Hematopoietic multipotent progenitor cell treated with erythropoietin and hydrocortisone succinate and interleukin-3 and kit ligand, for 4 days (in vitro differentiated cells): ENCODE measurements at regions not wholly inside any gene's neighbourhood (a gene's known extent, or its start where the extent isn't known, plus 50 kb on each side); places are given as distances from the start of the nearest gene placed in this dataset.

Experiments used
- DNase-seq: peaks from one replicate; pipeline ENCODE4 v3.0.0-alpha.2; 2015

DNA sequence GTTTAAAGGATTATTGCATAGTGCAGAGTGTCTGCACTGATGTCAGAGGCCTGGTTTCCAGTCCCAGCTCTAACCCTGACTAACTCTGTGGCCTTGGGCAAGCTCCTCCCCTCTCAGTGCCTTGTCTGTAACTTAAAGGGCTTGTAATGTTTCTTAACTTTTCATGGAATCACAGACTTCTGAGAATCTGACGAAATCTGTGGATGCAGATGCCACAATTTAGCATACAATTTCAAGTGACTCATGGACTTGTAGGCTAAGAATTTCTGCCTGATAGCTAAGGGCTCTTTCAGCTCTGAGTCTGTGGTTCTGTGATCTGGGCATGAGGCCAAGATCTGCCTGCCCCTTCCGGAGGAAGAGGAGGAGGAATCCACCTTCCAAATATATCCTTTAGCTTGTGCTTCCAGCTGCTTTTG lies 236.9 kb downstream of the AR start:
- peak; percentile 90 for DNase-seq

DNA sequence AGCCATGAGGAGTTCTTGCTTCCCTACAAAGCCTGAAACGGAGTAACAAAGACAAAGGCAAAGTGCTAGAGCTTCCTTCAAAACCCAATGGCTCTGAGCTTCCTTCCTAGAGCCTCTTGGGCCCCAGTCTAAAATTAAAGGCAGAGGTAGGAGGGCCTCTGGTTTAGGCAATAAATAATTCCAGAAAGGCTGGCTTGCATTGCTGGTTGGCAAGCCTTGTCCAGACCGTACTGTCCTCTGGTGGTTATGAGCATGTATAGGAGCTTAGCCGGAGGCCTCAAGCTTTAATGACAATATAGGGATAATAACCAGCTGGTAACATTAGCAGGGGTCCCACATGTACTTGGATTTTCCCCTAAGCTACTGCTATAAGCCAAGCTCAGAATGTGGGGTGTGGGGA lies 237.3 kb downstream of the AR start:
- DNase-seq = peak; percentile 53

DNA sequence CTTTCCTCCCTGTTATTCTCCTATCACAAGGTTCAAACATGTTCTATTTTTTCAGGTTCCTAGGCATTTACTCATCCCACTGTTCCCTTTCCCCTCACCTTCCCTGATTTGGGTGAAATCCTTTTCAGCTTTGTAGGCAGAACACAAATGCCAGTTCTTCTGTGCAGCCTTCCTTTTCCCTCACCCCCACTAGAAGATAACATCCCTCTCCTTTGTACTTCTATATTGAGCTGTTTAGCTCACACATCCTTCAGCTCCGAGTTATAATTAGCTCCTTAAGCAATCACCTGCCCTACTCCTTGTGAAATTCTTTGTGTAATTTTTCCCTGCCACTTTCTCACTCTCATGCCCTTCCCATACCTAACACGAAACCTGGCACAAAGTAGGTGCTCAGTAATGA lies 240.9 kb downstream of the AR start:
- no peak for DNase-seq

DNA sequence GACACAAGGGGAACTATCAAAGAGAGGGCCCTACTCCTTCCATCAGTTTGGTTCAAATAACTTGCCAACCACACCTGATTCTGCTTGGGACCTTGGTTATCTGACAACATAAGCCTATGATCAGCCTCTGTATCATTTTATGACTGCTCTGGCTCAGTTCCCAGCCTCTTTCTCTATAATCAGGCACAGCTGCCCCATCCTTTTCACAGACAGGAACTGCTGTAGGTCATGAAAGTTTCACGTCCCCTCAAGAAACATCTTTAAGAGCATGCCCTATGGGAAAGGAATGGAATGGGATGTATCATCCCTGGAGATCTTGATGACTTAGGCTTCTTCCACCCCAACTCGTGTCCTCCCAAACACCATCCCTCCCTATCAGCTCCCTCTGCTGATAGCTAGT lies 243.4 kb downstream of the AR start:
- DNase-seq = no peak

DNA sequence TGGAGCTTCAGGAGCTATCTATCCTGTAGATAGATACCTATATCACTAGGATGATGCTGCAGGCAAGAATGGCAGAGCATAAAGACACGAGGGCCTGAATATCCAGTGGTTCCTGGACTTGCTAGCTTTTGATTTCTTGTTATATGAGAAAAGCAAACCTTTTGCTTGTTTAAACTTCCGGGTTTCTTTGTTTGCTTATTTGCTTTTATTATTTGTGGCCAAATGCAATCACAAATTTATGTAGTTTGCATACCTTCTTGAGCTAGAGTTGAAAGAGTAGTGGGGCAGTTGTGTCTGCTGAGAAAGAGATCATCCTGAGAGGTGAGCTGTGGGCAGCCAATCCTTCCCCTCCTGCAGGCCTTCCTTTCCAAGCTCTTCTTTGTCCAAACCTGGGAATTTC lies 245.7 kb downstream of the AR start:
- DNase-seq = no peak
